SK-N-SH (cell line): ENCODE measurements at regions not wholly inside any gene's neighbourhood (a gene's known extent, or its start where the extent isn't known, plus 50 kb on each side); places are given as distances from the start of the nearest gene placed in this dataset.

ENCODE experiments used
- CTCF ChIA-PET: fragments of 300-600, 350-600 bp; formaldehyde crosslinking; extraction: SDS; loops from one replicate; lab custom pipeline; 2021; lab: Yijun Ruan, JAX
- POLR2A ChIA-PET: fragments of 350-600 bp; sonication (Branson Sonifier 250); formaldehyde crosslinking; extraction: SDS; loops from one replicate; lab custom pipeline; 2020; ENCODE audit warnings: antibody characterized with exemption, inconsistent platforms; lab: Yijun Ruan, JAX
- DNase-seq: peaks from one replicate; pipeline ENCODE4 v3.0.0; 2012
- H2AFZ ChIP-seq: fragments of 200-600 bp; sonication (generic); 2 replicates; pipeline ENCODE4 v1.8.1; 2016; ENCODE audit warnings: antibody characterized with exemption, mild to moderate bottlenecking, low read depth
- H3F3A ChIP-seq: fragments of 200-600 bp; sonication (generic); replicated peaks from 2 replicates; pipeline ENCODE3; 2016; ENCODE audit warnings: antibody characterized with exemption, mild to moderate bottlenecking; ENCODE audit not compliant: insufficient read depth
- H3K27ac ChIP-seq, 2 experiments: fragments of 200-500 bp in 1 of 2; fragments of 200-600 bp in 1 of 2; sonication (Bioruptor generic) in 1 of 2; sonication (generic), shearing (Covaris generic) in 1 of 2; 2 replicates each; pipeline versions ENCODE4 v1.5.1 to v1.6.1; 2014 to 2016; ENCODE audit warnings: low read depth in 2 of 2, inconsistent platforms in 1 of 2, low read length in 1 of 2, mild to moderate bottlenecking in 1 of 2, mixed read lengths in 1 of 2
- H3K27me3 ChIP-seq: fragments of 200-600 bp; sonication (generic), shearing (Covaris generic); 2 replicates; pipeline ENCODE4 v1.6.1; 2016; ENCODE audit warnings: mixed run types; ENCODE audit not compliant: insufficient read depth
- H3K36me3 ChIP-seq, 2 experiments: fragments of 200-500 bp in 1 of 2; fragments of 200-600 bp in 1 of 2; sonication (Bioruptor generic) in 1 of 2; sonication (generic) in 1 of 2; replicated peaks in 1 of 2; 2 replicates each; pipeline versions ENCODE3 to v1.5.1; 2014 to 2016; ENCODE audit warnings: low read length in 1 of 2, mild to moderate bottlenecking in 1 of 2; ENCODE audit not compliant: insufficient read depth in 2 of 2, control insufficient read depth in 1 of 2
- H3K4me1 ChIP-seq, 2 experiments: fragments of 200-500 bp in 1 of 2; fragments of 200-600 bp in 1 of 2; sonication (Bioruptor generic) in 1 of 2; sonication (generic), shearing (Covaris generic) in 1 of 2; 2 replicates each; pipeline versions ENCODE4 v1.5.1 to v1.6.1; 2014 to 2016; ENCODE audit warnings: low read depth in 1 of 2, low read length in 1 of 2, mixed run types in 1 of 2; ENCODE audit not compliant: insufficient read depth in 2 of 2, control insufficient read depth in 1 of 2
- H3K4me2 ChIP-seq: fragments of 200-600 bp; sonication (generic), shearing (Covaris generic); 2 replicates; pipeline ENCODE4 v1.6.1; 2017; ENCODE audit warnings: mixed run types
- H3K4me3 ChIP-seq, 2 experiments: fragments of 200-500 bp in 1 of 2; fragments of 200-600 bp in 1 of 2; sonication (Bioruptor generic) in 1 of 2; sonication (generic), shearing (Covaris generic) in 1 of 2; 2 replicates each; pipeline versions ENCODE4 v1.5.1 to v1.8.1; 2014 to 2016; ENCODE audit warnings: low read depth in 2 of 2, inconsistent platforms in 1 of 2, low read length in 1 of 2, mild to moderate bottlenecking in 1 of 2, mixed read lengths in 1 of 2, moderate library complexity in 1 of 2
- H3K79me2 ChIP-seq: fragments of 200-600 bp; sonication (generic); 2 replicates; pipeline ENCODE4 v1.8.1; 2017; ENCODE audit warnings: mild to moderate bottlenecking; ENCODE audit not compliant: insufficient read depth
- H3K9ac ChIP-seq: fragments of 200-600 bp; sonication (generic); 2 replicates; pipeline ENCODE4 v1.6.1; 2017; ENCODE audit warnings: mixed run types
- H3K9me2 ChIP-seq: fragments of 200-600 bp; sonication (generic); 2 replicates; pipeline ENCODE4 v1.6.1; 2017; ENCODE audit warnings: mixed run types
- H3K9me3 ChIP-seq: fragments of 200-600 bp; sonication (generic); 2 replicates; pipeline ENCODE4 v1.6.1; 2017; ENCODE audit warnings: mixed run types, mild to moderate bottlenecking, moderate library complexity
- H4K20me1 ChIP-seq: fragments of 200-600 bp; sonication (generic); 2 replicates; pipeline ENCODE4 v1.6.1; 2017; ENCODE audit warnings: mild to moderate bottlenecking, mixed run types; ENCODE audit not compliant: insufficient read depth
- ELF1 ChIP-seq: IDR thresholded peaks from 2 replicates; pipeline ENCODE4 v1.4.0; 2012
- FOSL2 ChIP-seq: IDR thresholded peaks from 2 replicates; pipeline ENCODE4 v1.4.0; 2012; ENCODE audit warnings: low read depth, mild to moderate bottlenecking, moderate library complexity, borderline replicate concordance
- FOXJ3 ChIP-seq: sonication (generic); formaldehyde crosslinking; IDR thresholded peaks from 2 replicates; pipeline ENCODE4 v1.5.1; 2020; ENCODE audit warnings: mild to moderate bottlenecking, missing genetic modification reagents
- FOXM1 ChIP-seq: IDR thresholded peaks from 2 replicates; pipeline ENCODE4 v1.4.0; 2012; ENCODE audit warnings: low read depth, mild to moderate bottlenecking
- JUND ChIP-seq: IDR thresholded peaks from 2 replicates; pipeline ENCODE4 v1.4.0; 2012
- MXI1 ChIP-seq: IDR thresholded peaks from 2 replicates; pipeline ENCODE4 v1.6.1; 2012; ENCODE audit warnings: mild to moderate bottlenecking, low read depth, low read length, improper control_type of control experiment
- RCOR1 ChIP-seq: fragments of 150-350 bp; IDR thresholded peaks from 2 replicates; pipeline ENCODE4 v1.6.1; 2017; ENCODE audit warnings: antibody characterized with exemption, low read length
- RFX5 ChIP-seq: IDR thresholded peaks from 2 replicates; pipeline ENCODE4 v1.6.1; 2012; ENCODE audit warnings: mild to moderate bottlenecking, improper control_type of control experiment, low read length
- TCF12 ChIP-seq: IDR thresholded peaks from 2 replicates; pipeline ENCODE4 v1.4.0; 2012
- TEAD4 ChIP-seq: IDR thresholded peaks from 2 replicates; pipeline ENCODE4 v1.4.0; 2012; ENCODE audit warnings: mild to moderate bottlenecking, borderline replicate concordance; ENCODE audit not compliant: insufficient read depth
- YY1 ChIP-seq: IDR thresholded peaks from 2 replicates; pipeline ENCODE4 v1.4.0; 2012; ENCODE audit warnings: low read depth, mild to moderate bottlenecking
- WGBS: methylation state at CpG from one replicate; pipeline ENCODE4 v1.1.6; 2017; ENCODE audit warnings: low lambda C conversion rate; 5-methylcytosine and 5-hydroxymethylcytosine counted together
- TF ChIP-seq, protein P1 (sequence below): IDR thresholded peaks from 2 replicates; pipeline ENCODE4 v1.6.1; 2012; ENCODE audit warnings: mild to moderate bottlenecking, low read depth, low read length, moderate library complexity
- TF ChIP-seq, protein P2 (sequence below): IDR thresholded peaks from 2 replicates; pipeline ENCODE4 v1.4.0; 2012; ENCODE audit warnings: low read depth, borderline replicate concordance
- TF ChIP-seq, protein P3 (sequence below): fragments of 150-350 bp; IDR thresholded peaks from 2 replicates; pipeline ENCODE4 v1.6.1; 2017; ENCODE audit warnings: antibody characterized with exemption, low read length, low read depth, borderline replicate concordance

DNA sequence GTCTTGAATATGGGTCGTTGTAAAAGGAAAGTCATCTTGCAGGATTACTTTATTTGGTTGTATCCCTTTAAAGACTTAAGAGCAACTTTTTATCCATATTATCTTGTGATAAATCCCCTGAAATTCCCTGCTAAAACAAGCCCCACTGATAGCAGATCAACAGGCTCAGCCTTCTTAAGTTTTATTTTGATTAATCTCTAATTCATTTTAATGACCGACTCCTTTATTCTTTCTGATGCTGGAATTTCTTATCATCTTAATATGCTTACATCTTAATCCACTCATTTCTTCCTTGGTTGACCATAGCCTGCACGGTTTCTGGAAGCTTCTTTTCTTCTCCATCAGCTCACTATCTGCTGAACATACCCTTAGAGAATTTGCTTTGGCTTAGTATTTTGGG is 188.5 kb upstream of the CCDC68 start:
- Histone ChIP-seq H3K4me2 (no peak overlapping the region), H3K9me3 (no peaks in the 10 kb centered on the region), H3K4me1 (no peaks in the 10 kb centered on the region), H3K9me2 (no peaks in the 10 kb centered on the region), H4K20me1 (no peaks in the 10 kb centered on the region), H3K79me2 (no peaks in the 10 kb centered on the region), H3K27me3 (no peaks in the 10 kb centered on the region), H3F3A (peaks cover under 1% of the 10 kb centered on the region), H3K36me3 (no peaks in the 10 kb centered on the region), H2AFZ (no peak overlapping the region), H3K9ac (no peak overlapping the region), H3K4me3 (no peak overlapping the region), H3K27ac (no peak overlapping the region)
- CTCF ChIA-PET: interaction anchor here (0.6 kb wide), 1 partner anchor 1534 kb away, joined by 3 read pairs; no protein-coding TSS in a partner anchor
- TF ChIP-seq FOXJ3 (CRISPR knock-in tag) (no peak), YY1 (no peak), JUND (no peak), RCOR1 (no peak)
- TF ChIP-seq, protein P1, sequence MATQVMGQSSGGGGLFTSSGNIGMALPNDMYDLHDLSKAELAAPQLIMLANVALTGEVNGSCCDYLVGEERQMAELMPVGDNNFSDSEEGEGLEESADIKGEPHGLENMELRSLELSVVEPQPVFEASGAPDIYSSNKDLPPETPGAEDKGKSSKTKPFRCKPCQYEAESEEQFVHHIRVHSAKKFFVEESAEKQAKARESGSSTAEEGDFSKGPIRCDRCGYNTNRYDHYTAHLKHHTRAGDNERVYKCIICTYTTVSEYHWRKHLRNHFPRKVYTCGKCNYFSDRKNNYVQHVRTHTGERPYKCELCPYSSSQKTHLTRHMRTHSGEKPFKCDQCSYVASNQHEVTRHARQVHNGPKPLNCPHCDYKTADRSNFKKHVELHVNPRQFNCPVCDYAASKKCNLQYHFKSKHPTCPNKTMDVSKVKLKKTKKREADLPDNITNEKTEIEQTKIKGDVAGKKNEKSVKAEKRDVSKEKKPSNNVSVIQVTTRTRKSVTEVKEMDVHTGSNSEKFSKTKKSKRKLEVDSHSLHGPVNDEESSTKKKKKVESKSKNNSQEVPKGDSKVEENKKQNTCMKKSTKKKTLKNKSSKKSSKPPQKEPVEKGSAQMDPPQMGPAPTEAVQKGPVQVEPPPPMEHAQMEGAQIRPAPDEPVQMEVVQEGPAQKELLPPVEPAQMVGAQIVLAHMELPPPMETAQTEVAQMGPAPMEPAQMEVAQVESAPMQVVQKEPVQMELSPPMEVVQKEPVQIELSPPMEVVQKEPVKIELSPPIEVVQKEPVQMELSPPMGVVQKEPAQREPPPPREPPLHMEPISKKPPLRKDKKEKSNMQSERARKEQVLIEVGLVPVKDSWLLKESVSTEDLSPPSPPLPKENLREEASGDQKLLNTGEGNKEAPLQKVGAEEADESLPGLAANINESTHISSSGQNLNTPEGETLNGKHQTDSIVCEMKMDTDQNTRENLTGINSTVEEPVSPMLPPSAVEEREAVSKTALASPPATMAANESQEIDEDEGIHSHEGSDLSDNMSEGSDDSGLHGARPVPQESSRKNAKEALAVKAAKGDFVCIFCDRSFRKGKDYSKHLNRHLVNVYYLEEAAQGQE: no peak
- DNase-seq: no peak
- POLR2A ChIA-PET: no interaction called here
- WGBS: 64% methylated on average over 3 of the region's 3 CpGs

DNA sequence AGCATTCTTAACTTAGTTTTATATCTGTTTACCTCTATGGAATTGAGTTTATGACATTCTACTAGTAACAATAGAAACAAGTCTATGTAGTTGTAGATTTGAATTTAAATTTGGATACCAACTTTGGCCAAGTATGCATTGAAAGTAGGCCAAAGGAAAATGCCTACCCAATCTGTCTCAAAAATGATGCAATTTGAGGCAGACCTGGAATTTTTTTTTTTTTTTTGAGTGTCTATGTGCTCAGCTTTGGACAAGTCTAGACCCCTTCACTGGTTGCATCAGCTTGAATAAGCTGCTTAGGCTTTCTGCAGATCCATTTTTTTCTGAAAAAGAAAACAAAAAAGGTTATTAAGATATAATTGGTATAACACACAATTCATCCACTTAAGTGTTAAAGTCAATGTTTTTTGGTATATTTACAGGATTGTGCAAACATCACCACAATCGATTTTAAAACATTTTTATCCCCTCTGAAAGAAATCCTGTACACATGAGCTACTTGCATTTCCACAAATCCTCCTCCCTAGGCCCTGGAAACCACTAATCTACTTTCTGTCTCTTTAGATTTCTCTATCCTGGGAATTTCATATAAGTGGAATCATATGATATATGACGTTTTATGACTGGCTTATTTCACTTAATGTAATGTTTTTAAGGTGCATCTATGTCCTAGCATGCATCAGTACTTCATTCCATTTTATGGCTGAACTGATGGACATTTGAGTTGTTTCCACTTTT is 185.1 kb upstream of the CCDC68 start:
- Histone ChIP-seq H3K27ac (no peak overlapping the region), H3F3A (no peaks in the 10 kb centered on the region), H3K27me3 (no peaks in the 10 kb centered on the region), H4K20me1 (no peaks in the 10 kb centered on the region), H3K79me2 (no peaks in the 10 kb centered on the region), H3K4me1 (no peaks in the 10 kb centered on the region), H3K36me3 (no peaks in the 10 kb centered on the region), H3K9me2 (no peaks in the 10 kb centered on the region), H3K9ac (no peak overlapping the region), H3K4me3 (no peak overlapping the region), H2AFZ (no peak overlapping the region), H3K9me3 (no peaks in the 10 kb centered on the region), H3K4me2 (no peak overlapping the region)
- DNase-seq: no peak
- POLR2A ChIA-PET: no interaction called here
- CTCF ChIA-PET: interaction anchor here (0.6 kb wide), 1 partner anchor 51 kb away, joined by 3 read pairs; no protein-coding TSS in a partner anchor
- WGBS: 24% methylated on average over 2 of the region's 2 CpGs
- no peak for TF ChIP-seq TEAD4
- TF ChIP-seq, protein P1: no peak
- TF ChIP-seq, protein P2, sequence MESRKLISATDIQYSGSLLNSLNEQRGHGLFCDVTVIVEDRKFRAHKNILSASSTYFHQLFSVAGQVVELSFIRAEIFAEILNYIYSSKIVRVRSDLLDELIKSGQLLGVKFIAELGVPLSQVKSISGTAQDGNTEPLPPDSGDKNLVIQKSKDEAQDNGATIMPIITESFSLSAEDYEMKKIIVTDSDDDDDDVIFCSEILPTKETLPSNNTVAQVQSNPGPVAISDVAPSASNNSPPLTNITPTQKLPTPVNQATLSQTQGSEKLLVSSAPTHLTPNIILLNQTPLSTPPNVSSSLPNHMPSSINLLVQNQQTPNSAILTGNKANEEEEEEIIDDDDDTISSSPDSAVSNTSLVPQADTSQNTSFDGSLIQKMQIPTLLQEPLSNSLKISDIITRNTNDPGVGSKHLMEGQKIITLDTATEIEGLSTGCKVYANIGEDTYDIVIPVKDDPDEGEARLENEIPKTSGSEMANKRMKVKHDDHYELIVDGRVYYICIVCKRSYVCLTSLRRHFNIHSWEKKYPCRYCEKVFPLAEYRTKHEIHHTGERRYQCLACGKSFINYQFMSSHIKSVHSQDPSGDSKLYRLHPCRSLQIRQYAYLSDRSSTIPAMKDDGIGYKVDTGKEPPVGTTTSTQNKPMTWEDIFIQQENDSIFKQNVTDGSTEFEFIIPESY: no peak
- TF ChIP-seq MXI1: no peak
- no peak for TF ChIP-seq TCF12
- no peak for TF ChIP-seq FOXM1
- TF ChIP-seq RFX5: no peak
- TF ChIP-seq ELF1: no peak
- TF ChIP-seq, protein P3, sequence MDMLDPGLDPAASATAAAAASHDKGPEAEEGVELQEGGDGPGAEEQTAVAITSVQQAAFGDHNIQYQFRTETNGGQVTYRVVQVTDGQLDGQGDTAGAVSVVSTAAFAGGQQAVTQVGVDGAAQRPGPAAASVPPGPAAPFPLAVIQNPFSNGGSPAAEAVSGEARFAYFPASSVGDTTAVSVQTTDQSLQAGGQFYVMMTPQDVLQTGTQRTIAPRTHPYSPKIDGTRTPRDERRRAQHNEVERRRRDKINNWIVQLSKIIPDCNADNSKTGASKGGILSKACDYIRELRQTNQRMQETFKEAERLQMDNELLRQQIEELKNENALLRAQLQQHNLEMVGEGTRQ: no peak
- TF ChIP-seq FOXJ3 (CRISPR knock-in tag): no peak
- TF ChIP-seq FOSL2: no peak
